ENCODE measurements at regions not wholly inside any gene's neighbourhood (a gene's known extent, or its start where the extent isn't known, plus 50 kb on each side); places are given as distances from the start of the nearest gene placed in this dataset.

DNA sequence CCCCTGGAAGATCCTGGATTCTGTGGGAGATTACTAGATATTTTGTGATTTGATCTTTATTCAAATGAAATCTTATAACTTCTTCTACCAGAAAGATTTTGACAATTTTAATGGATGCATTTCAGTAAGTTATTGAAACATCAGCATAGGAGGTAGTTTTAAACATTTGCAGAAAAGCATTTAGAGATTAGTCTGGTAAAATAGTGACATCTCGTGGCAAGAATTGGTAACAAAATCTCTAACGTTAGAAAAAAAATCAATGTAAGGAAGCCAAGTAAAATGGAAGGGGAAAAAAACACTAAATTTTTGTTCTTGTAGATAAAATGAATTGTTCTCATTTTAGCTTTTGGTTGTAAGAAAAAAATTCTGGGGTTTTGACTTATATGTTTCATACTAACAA lies 73.3 kb downstream of the TASL start:
- intact Hi-C loops (cut with DNase I), result loop anchor here (10.0 kb wide), 2 partner anchors 230 to 360 kb away; no protein-coding TSS in a partner anchor

DNA sequence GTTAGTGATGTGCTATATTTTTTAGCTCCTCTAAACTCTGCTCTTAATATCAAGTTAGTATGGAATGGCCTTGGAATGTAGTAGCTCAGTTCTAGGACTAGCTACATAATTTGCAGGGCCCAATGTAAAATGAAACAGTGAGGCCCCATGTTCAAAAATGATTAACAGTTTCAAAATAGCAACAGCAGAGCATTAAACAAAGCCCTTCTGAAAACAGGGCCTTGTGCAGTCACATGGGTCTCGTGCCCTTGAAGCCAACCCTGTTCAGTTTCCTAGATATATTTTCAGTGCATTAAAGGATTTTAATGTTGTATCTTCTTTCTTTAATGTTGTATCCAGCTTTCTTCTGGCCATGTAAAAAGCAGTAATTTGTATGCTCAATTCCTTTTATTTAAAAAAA lies 82.1 kb downstream of the TASL start:
- intact Hi-C loops (cut with DNase I), result no loop called here
- no peak for ATAC-seq (ENCODE audit: poor library complexity)
- no peak for DNase-seq

More for the DNA sequence above, 73.3 kb downstream of the TASL start:
- ATAC-seq (ENCODE audit: poor library complexity) (no peak), DNase-seq (no peak)

DNA sequence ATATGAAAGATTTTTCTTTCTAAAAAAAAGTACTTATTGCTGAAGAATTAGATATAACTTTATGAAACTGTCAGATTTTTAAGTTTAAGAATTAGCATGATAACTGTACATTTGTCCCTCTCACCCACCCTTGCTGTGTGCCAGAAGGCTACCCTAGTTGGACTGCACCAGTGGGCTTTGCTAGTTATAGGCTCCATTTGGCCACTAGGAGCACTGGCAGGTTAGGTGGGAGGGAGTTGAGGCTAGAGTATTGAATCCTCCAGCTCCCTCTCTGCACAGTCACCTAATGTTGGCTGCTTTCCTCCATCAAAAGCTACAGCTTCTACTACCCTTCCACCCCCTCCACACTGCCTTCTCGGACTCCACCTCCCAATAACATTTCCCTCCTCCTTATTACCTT lies 84.2 kb downstream of the TASL start:
- ATAC-seq (ENCODE audit: poor library complexity), result no peak
- no peak for DNase-seq
- intact Hi-C loops (cut with DNase I), result no loop called here

DNA sequence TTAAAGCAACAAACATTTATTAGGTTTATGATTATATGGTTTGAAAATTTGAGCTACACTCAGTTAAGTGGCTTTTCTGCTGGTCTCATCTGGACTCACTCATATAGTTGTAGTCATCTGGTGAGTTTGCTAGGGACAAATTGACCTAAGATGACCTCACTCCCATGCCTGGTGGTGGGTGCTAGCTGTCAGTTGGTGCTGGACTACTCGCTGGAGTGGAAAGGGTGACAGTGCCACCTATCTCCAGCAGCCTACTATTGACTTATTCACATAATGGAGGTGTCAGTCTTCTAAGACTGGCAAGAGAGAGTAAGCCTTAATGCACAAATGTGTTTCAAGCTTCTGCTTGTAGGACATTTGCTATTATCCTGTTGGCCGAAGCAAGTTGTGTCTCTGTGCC lies 88.2 kb downstream of the TASL start:
- DNase-seq (no peak), ATAC-seq (ENCODE audit: poor library complexity) (no peak)
- intact Hi-C loops (cut with DNase I), result no loop called here

DNA sequence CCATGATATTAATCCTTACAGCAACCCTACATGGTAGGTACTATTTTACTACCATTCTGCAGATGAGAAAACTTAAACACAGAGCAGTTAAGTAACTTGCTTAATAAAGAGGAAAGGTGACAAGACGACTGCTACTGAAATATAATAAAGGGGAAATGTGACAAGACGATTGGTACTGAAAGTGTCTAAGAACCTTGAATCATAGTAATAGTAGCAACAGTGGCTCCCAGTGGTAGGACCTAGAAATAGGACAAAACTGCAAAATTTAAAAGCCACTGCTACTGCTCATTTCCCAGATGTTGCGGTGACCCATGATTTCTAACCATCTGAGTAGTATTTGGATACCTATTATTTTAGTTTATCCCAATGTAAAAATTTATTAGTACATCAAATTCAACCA lies 89.5 kb downstream of the TASL start:
- DNase-seq, result no peak
- intact Hi-C loops (cut with DNase I), result no loop called here
- no peak for ATAC-seq (ENCODE audit: poor library complexity)

DNA sequence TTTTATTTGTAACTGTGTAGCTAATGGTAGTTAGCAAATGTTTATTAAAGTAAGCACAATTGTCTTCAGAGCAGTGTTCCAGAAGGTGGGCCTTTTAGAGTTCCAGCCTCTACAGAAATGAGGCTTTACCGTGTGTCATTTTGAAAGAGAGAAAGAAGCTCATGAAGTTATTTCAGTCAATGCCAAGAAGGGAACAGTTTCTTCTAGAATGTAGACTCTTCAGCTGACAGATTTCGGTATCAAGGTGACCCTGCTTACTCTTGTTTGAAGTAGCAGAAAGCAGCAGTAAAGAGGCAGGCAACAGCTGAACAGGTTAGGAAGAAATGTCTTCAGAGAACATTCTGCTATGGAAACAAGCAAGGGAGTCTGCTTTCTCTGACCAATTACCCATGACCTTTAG lies 93.6 kb downstream of the TASL start:
- intact Hi-C loops (cut with DNase I), result no loop called here
- DNase-seq (no peak), ATAC-seq (ENCODE audit: poor library complexity) (no peak)

DNA sequence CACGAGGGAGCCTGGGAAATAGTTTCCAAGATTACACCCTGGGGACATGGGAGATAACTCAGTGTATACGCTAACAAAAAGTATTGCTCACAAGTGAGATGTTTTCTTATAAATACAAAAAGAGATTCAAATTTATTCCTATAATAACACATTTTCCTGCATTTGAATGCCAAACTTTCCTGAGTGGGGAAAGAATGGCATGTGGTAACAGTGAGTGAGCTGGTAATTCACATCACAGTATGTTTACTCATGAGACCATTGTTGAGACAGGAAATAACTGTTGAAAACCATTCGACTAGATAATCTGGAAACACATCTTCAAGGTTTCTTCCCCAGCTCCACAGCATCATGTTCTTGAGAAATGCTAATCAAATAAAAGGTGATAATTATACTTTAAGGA lies 109.1 kb downstream of the TASL start:
- intact Hi-C loops (cut with DNase I), result no loop called here

More for the DNA sequence above, 109.1 kb downstream of the TASL start:
- no peak for ATAC-seq (ENCODE audit: poor library complexity)
- no peak for DNase-seq

Data from Right ventricle myocardium superior (tissue), 1 donor.